GM18858 (cell line): ENCODE measurements at regions not wholly inside any gene's neighbourhood (a gene's known extent, or its start where the extent isn't known, plus 50 kb on each side); places are given as distances from the start of the nearest gene placed in this dataset.

ENCODE experiments used
- ATAC-seq: cut with Tn5 transposase; IDR thresholded peaks from one replicate; pipeline ENCODE4 v1.9.1; 2021; ENCODE audit not compliant: unreplicated experiment

GRCh38 chrX:140848800-140849199 is 139.2 kb downstream of the LINC00632 start:
- ATAC-seq: no peak

- no peak for ATAC-seq
Measured at GRCh38 chrX:140860718-140861117, 141.7 kb upstream of the SPANXB1 start.

GRCh38 chrX:140866446-140866845 is 135.9 kb upstream of the SPANXB1 start:
- ATAC-seq: no peak

- no peak for ATAC-seq
Measured at GRCh38 chrX:140912606-140913005, 89.8 kb upstream of the SPANXB1 start.

GRCh38 chrX:140913802-140914501 is 88.4 kb upstream of the SPANXB1 start:
- ATAC-seq: no peak

- no peak for ATAC-seq
Measured at GRCh38 chrX:140916872-140917271, 85.5 kb upstream of the SPANXB1 start.

- peak; percentile 31 for ATAC-seq
Measured at GRCh38 chrX:140917354-140918115, 84.9 kb upstream of the SPANXB1 start.

GRCh38 chrX:140918398-140919038 is 83.9 kb upstream of the SPANXB1 start:
- ATAC-seq: peak; percentile 91

GRCh38 chrX:140920416-140920815 is 82.0 kb upstream of the SPANXB1 start:
- no peak for ATAC-seq

GRCh38 chrX:140923118-140923517 is 79.3 kb upstream of the SPANXB1 start:
- no peak for ATAC-seq

GRCh38 chrX:140928739-140929138 is 73.7 kb upstream of the SPANXB1 start:
- no peak for ATAC-seq

- no peak for ATAC-seq
Measured at GRCh38 chrX:140933016-140933415, 69.4 kb upstream of the SPANXB1 start.

GRCh38 chrX:140933874-140934655 is 68.3 kb upstream of the SPANXB1 start:
- ATAC-seq: no peak

GRCh38 chrX:140943513-140943912 is 58.9 kb upstream of the SPANXB1 start:
- no peak for ATAC-seq

GRCh38 chrX:140944710-140945109 is 57.7 kb upstream of the SPANXB1 start:
- no peak for ATAC-seq

GRCh38 chrX:140948827-140949226 is 53.6 kb upstream of the SPANXB1 start:
- ATAC-seq: no peak

- ATAC-seq: no peak
Measured at GRCh38 chrX:140949233-140949632, 53.2 kb upstream of the SPANXB1 start.
